PC-3 (cell line): ENCODE measurements at regions not wholly inside any gene's neighbourhood (a gene's known extent, or its start where the extent isn't known, plus 50 kb on each side); places are given as distances from the start of the nearest gene placed in this dataset.

Experiments
- ATAC-seq: fragments of 200-7000 bp; cut with Tn5 transposase; 2 replicates; pipeline ENCODE4 v1.9.1; 2020; ENCODE audit warnings: mild to moderate bottlenecking, moderate library complexity
- BruUV-seq: library from RNA; stranded (reverse); fragments of 400-500 nt; replicated peaks from 2 replicates; lab custom pipeline; 2021; lab: Mats Ljungman, UMichigan
- CTCF ChIA-PET: fragments of 300-600 bp; sonication (Branson Sonifier 250); formaldehyde crosslinking; loops from one replicate; lab custom pipeline; 2022; ENCODE audit warnings: antibody characterized with exemption; lab: Charles Lee
- POLR2A ChIA-PET: fragments of 300-600 bp; sonication (Branson Sonifier 250); formaldehyde crosslinking; loops from one replicate; lab custom pipeline; 2022; ENCODE audit warnings: antibody characterized with exemption; ENCODE audit not compliant: unreplicated experiment; lab: Charles Lee
- DNase-seq: peaks from one replicate; pipeline ENCODE4 v3.0.0-alpha.2; 2015
- H2AFZ ChIP-seq: fragments of 300-600 bp; sonication (generic); 2 replicates; pipeline ENCODE4 v1.6.0; 2016; ENCODE audit warnings: antibody characterized with exemption, low read length
- H3F3A ChIP-seq: fragments of 300-600 bp; sonication (generic); one replicate; pipeline ENCODE4 v1.6.0; 2017; ENCODE audit warnings: antibody characterized with exemption, low read length, control low read depth, mild to moderate bottlenecking; ENCODE audit not compliant: unreplicated experiment
- H3K27ac ChIP-seq: fragments of 300-600 bp; sonication (generic); 2 replicates; pipeline ENCODE4 v1.5.1; 2016; ENCODE audit warnings: mild to moderate bottlenecking, low read length
- H3K27me3 ChIP-seq: fragments of 300-600 bp; sonication (generic); 2 replicates; pipeline ENCODE4 v1.6.1; 2016; ENCODE audit warnings: low read length, mixed read lengths
- H3K36me3 ChIP-seq: fragments of 300-600 bp; sonication (generic); 2 replicates; pipeline ENCODE4 v1.6.1; 2016; ENCODE audit warnings: low read depth, mixed run types, low read length, mixed read lengths
- H3K4me1 ChIP-seq: fragments of 300-600 bp; sonication (generic); 2 replicates; pipeline ENCODE4 v1.5.1; 2016; ENCODE audit warnings: low read length; ENCODE audit not compliant: insufficient read depth
- H3K4me2 ChIP-seq: fragments of 300-600 bp; sonication (generic); 2 replicates; pipeline ENCODE4 v1.6.0; 2016; ENCODE audit warnings: low read length
- H3K4me3 ChIP-seq: fragments of 300-600 bp; sonication (generic); 2 replicates; pipeline ENCODE4 v1.5.1; 2016; ENCODE audit warnings: mild to moderate bottlenecking, low read length, mixed read lengths
- H3K79me2 ChIP-seq: fragments of 300-600 bp; sonication (generic); 2 replicates; pipeline ENCODE4 v1.6.1; 2017; ENCODE audit warnings: low read length, mixed read lengths
- H3K9ac ChIP-seq: fragments of 300-600 bp; sonication (generic); 2 replicates; pipeline ENCODE4 v1.6.0; 2016; ENCODE audit warnings: mild to moderate bottlenecking, low read length
- H3K9me2 ChIP-seq: fragments of 300-600 bp; sonication (generic); replicated peaks from 2 replicates; pipeline ENCODE4 v1.6.1; 2016; ENCODE audit warnings: mixed run types, low read length, mixed read lengths
- H3K9me3 ChIP-seq: fragments of 300-600 bp; sonication (generic); 2 replicates; pipeline ENCODE4 v1.6.1; 2016; ENCODE audit warnings: low read length, mixed read lengths
- H4K20me1 ChIP-seq: fragments of 300-600 bp; sonication (generic); 2 replicates; pipeline ENCODE4 v1.6.1; 2016; ENCODE audit warnings: low read length, mixed read lengths
- CTCF ChIP-seq: fragments of 300-600 bp; sonication (generic); conservative IDR thresholded peaks from 2 replicates; pipeline ENCODE4 v1.5.1; 2017; ENCODE audit warnings: antibody characterized with exemption, low read depth, mild to moderate bottlenecking, low read length
- EZH2 ChIP-seq: fragments of 300-600 bp; sonication (generic); IDR thresholded peaks from one replicate; pipeline ENCODE4 v1.6.1; 2017; ENCODE audit warnings: antibody characterized with exemption, mild to moderate bottlenecking, low read length; ENCODE audit not compliant: unreplicated experiment
- EZH2phosphoT487 ChIP-seq: fragments of 300-600 bp; sonication (generic); IDR thresholded peaks from 2 replicates; pipeline ENCODE4 v1.6.1; 2018; ENCODE audit warnings: mild to moderate bottlenecking, antibody characterized with exemption, low read length, borderline replicate concordance
- intact Hi-C: fragments of 100-400 bp; cut with micrococcal nuclease; formaldehyde crosslinking; loops from 2 replicates; pipeline ENCODE4 v1.9.0; 2023

GRCh38 chr3:10561162-10561945, 56.0 kb upstream of the ATP2B2 start:
- no TSS peak for BruUV-seq
- CTCF ChIA-PET: interaction anchor here (0.6 kb wide), 1 partner anchor 177 kb away, joined by 3 read pairs; no protein-coding TSS in a partner anchor
- H3K27ac ChIP-seq: no peak overlapping the region
- TF ChIP-seq EZH2: no peak
- TF ChIP-seq EZH2phosphoT487: no peak
- no peak for TF ChIP-seq CTCF
- no peak overlapping the region for H3K4me3 ChIP-seq
- no peak overlapping the region for H2AFZ ChIP-seq
- no peak overlapping the region for H3K4me2 ChIP-seq
- H3F3A ChIP-seq: no peaks in the 10 kb centered on the region
- H3K27me3 ChIP-seq: peaks cover 60% of the 10 kb centered on the region
- ATAC-seq (no peak), DNase-seq (no peak)
- POLR2A ChIA-PET: no interaction called here
- H4K20me1 ChIP-seq: no peaks in the 10 kb centered on the region
- H3K9me2 ChIP-seq: no peaks in the 10 kb centered on the region
- no peaks in the 10 kb centered on the region for H3K9me3 ChIP-seq
- no peaks in the 10 kb centered on the region for H3K79me2 ChIP-seq
- no peak overlapping the region for H3K9ac ChIP-seq
- H3K36me3 ChIP-seq: no peaks in the 10 kb centered on the region
- intact Hi-C loops: no loop called here
- H3K4me1 ChIP-seq: no peaks in the 10 kb centered on the region

- H3F3A ChIP-seq: no peaks in the 10 kb centered on the region
- no peak overlapping the region for H3K4me3 ChIP-seq
- no peaks in the 10 kb centered on the region for H3K9me2 ChIP-seq
- H3K4me2 ChIP-seq: no peak overlapping the region
- no peaks in the 10 kb centered on the region for H3K9me3 ChIP-seq
- intact Hi-C loops: no loop called here
- no peaks in the 10 kb centered on the region for H3K36me3 ChIP-seq
- H3K27me3 ChIP-seq: peaks cover 67% of the 10 kb centered on the region
- POLR2A ChIA-PET: no interaction called here
- no peak overlapping the region for H3K27ac ChIP-seq
- no peaks in the 10 kb centered on the region for H4K20me1 ChIP-seq
- DNase-seq: no peak
- no peaks in the 10 kb centered on the region for H3K79me2 ChIP-seq
- H3K9ac ChIP-seq: no peak overlapping the region
- no peaks in the 10 kb centered on the region for H3K4me1 ChIP-seq
- TF ChIP-seq EZH2: no peak
- TF ChIP-seq EZH2phosphoT487: no peak
- no peak for TF ChIP-seq CTCF
- no TSS peak for BruUV-seq
- H2AFZ ChIP-seq: no peak overlapping the region
- CTCF ChIA-PET: no interaction called here
- ATAC-seq: no peak
Observed at GRCh38 chr3:10561946-10562560, 56.7 kb upstream of the ATP2B2 start.

GRCh38 chr3:10563396-10563795, 58.0 kb upstream of the ATP2B2 start:
- Histone ChIP-seq H3K36me3 (no peaks in the 10 kb centered on the region), H3F3A (no peaks in the 10 kb centered on the region), H3K4me3 (no peak overlapping the region), H2AFZ (no peak overlapping the region), H3K79me2 (no peaks in the 10 kb centered on the region), H3K27me3 (peaks cover 80% of the 10 kb centered on the region), H3K9me2 (no peaks in the 10 kb centered on the region), H3K4me2 (no peak overlapping the region), H3K9ac (no peak overlapping the region), H3K4me1 (no peaks in the 10 kb centered on the region), H3K27ac (no peak overlapping the region), H4K20me1 (no peaks in the 10 kb centered on the region), H3K9me3 (no peaks in the 10 kb centered on the region)
- DNase-seq: no peak
- BruUV-seq: no TSS peak
- POLR2A ChIA-PET: no interaction called here
- ATAC-seq: no peak
- TF ChIP-seq CTCF: no peak
- TF ChIP-seq EZH2phosphoT487: no peak
- no peak for TF ChIP-seq EZH2
- CTCF ChIA-PET: no interaction called here
- intact Hi-C loops: no loop called here
